Panc1 (cell line): ENCODE measurements at regions not wholly inside any gene's neighbourhood (a gene's known extent, or its start where the extent isn't known, plus 50 kb on each side); places are given as distances from the start of the nearest gene placed in this dataset.

ENCODE experiments used
- CTCF ChIP-seq: fragments of 450-650 bp; IDR thresholded peaks from 2 replicates; pipeline ENCODE4 v1.5.1; 2017; ENCODE audit warnings: mild to moderate bottlenecking
- POLR2AphosphoS5 ChIP-seq: IDR thresholded peaks from 2 replicates; pipeline ENCODE4 v1.6.1; 2012; ENCODE audit warnings: mild to moderate bottlenecking, low read depth, low read length, moderate library complexity
- REST ChIP-seq, 2 experiments: IDR thresholded peaks; 2 replicates each; pipeline ENCODE4 v1.6.1; 2011 to 2012; ENCODE audit warnings: low read depth in 2 of 2, control low read depth in 1 of 2, low read length in 1 of 2, mild to moderate bottlenecking in 1 of 2, moderate library complexity in 1 of 2; ENCODE audit not compliant: insufficient read depth in 1 of 2
- SIN3A ChIP-seq: IDR thresholded peaks from 2 replicates; pipeline ENCODE4 v1.6.1; 2012; ENCODE audit warnings: low read depth, mild to moderate bottlenecking, low read length, moderate library complexity, borderline replicate concordance; ENCODE audit not compliant: insufficient read depth
- TCF7L2 ChIP-seq: IDR thresholded peaks from 2 replicates; pipeline ENCODE4 v1.6.1; 2011; ENCODE audit warnings: mild to moderate bottlenecking, low read depth, low read length, inconsistent platforms

DNA sequence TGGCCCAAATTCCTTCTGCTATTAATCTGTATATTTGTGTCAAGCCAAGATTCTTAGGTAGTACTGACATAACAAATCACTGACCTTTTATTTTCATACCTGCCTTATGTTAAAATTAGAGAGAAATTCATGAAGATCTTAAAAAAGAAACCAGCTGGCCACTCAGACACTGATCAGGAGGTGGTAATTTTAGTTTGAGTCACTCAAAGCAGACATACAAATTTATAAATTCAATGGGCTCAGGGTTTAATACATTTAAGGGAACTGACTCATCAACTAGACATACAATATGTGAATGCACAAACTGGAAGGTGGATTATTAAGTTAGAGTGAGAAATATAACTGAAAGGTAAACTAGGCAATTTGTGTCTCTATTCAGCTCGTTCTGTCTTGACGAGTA lies 711.9 kb upstream of the EYS start:
- no peak for TF ChIP-seq CTCF
- TF ChIP-seq POLR2AphosphoS5, result no peak
- TF ChIP-seq SIN3A, result no peak
- TF ChIP-seq TCF7L2, result no peak
- TF ChIP-seq REST (IDR thresholded peaks at IDR 0.05; ENCODE audit: insufficient read depth in 1 of 2, low read depth in 2 of 2, low read length in 1 of 2), result no peak
